ENCODE measurements at regions not wholly inside any gene's neighbourhood (a gene's known extent, or its start where the extent isn't known, plus 50 kb on each side); places are given as distances from the start of the nearest gene placed in this dataset.

- DNase-seq (ENCODE audit: low spot score in 2 of 2), result no peak
- TF ChIP-seq CTCF (IDR thresholded peaks at IDR 0.05) (no peak), POLR2A (IDR thresholded peaks at IDR 0.05) (no peak)
- H3K4me3 ChIP-seq (ENCODE audit: low read depth, poor library complexity, severe bottlenecking), result no peak overlapping the region
- intact Hi-C loops (cut with DNase I; ENCODE audit: low total_unique reads), result no loop called here
- 90 to 94% methylated on average over 2 of the region's 2 CpGs for WGBS, 2 donors
Measured at GRCh38 chr6:19547507-19547906, 289.7 kb upstream of the ID4 start.

GRCh38 chr6:19549109-19549508 is 288.1 kb upstream of the ID4 start:
- no peak for DNase-seq (ENCODE audit: low spot score in 2 of 2)
- TF ChIP-seq CTCF (IDR thresholded peaks at IDR 0.05), result no peak
- no peak for TF ChIP-seq POLR2A (IDR thresholded peaks at IDR 0.05)
- intact Hi-C loops (cut with DNase I; ENCODE audit: low total_unique reads), result no loop called here
- WGBS, 2 donors, result 93 to 95% methylated on average over 4 of the region's 4 CpGs
- H3K4me3 ChIP-seq (ENCODE audit: low read depth, poor library complexity, severe bottlenecking), result no peak overlapping the region

GRCh38 chr6:19550380-19550779 is 286.8 kb upstream of the ID4 start:
- intact Hi-C loops (cut with DNase I; ENCODE audit: low total_unique reads), result no loop called here
- TF ChIP-seq POLR2A (IDR thresholded peaks at IDR 0.05) (no peak), CTCF (IDR thresholded peaks at IDR 0.05) (no peak)
- WGBS, 2 donors, result 77 to 90% methylated on average over 2 of the region's 2 CpGs
- no peak for DNase-seq (ENCODE audit: low spot score in 2 of 2)
- no peak overlapping the region for H3K4me3 ChIP-seq (ENCODE audit: low read depth, poor library complexity, severe bottlenecking)

GRCh38 chr6:19551611-19552010 is 285.6 kb upstream of the ID4 start:
- no peak overlapping the region for H3K4me3 ChIP-seq (ENCODE audit: low read depth, poor library complexity, severe bottlenecking)
- no peak for DNase-seq (ENCODE audit: low spot score in 2 of 2)
- intact Hi-C loops (cut with DNase I; ENCODE audit: low total_unique reads), result no loop called here
- TF ChIP-seq CTCF (IDR thresholded peaks at IDR 0.05) (no peak), POLR2A (IDR thresholded peaks at IDR 0.05) (no peak)
- 63% methylated on average over 4 of the region's 4 CpGs for WGBS, 2 donors

GRCh38 chr6:19552076-19552475 is 285.1 kb upstream of the ID4 start:
- H3K4me3 ChIP-seq (ENCODE audit: low read depth, poor library complexity, severe bottlenecking), result no peak overlapping the region
- DNase-seq (ENCODE audit: low spot score in 2 of 2), result no peak
- TF ChIP-seq CTCF (IDR thresholded peaks at IDR 0.05), result no peak
- TF ChIP-seq POLR2A (IDR thresholded peaks at IDR 0.05), result no peak
- WGBS, 2 donors, result 82 to 86% methylated on average over 3 of the region's 3 CpGs
- intact Hi-C loops (cut with DNase I; ENCODE audit: low total_unique reads), result no loop called here

- intact Hi-C loops (cut with DNase I; ENCODE audit: low total_unique reads), result no loop called here
- no peak overlapping the region for H3K4me3 ChIP-seq (ENCODE audit: low read depth, poor library complexity, severe bottlenecking)
- TF ChIP-seq CTCF (IDR thresholded peaks at IDR 0.05) (no peak), POLR2A (IDR thresholded peaks at IDR 0.05) (no peak)
- 71 to 74% methylated on average over 2 of the region's 2 CpGs for WGBS, 2 donors
- no peak for DNase-seq (ENCODE audit: low spot score in 2 of 2)
Measured at GRCh38 chr6:19552588-19552987, 284.6 kb upstream of the ID4 start.

Measured in lower leg skin (tissue), 4 donors.